ENCODE measurements at regions not wholly inside any gene's neighbourhood (a gene's known extent, or its start where the extent isn't known, plus 50 kb on each side); places are given as distances from the start of the nearest gene placed in this dataset.

DNA sequence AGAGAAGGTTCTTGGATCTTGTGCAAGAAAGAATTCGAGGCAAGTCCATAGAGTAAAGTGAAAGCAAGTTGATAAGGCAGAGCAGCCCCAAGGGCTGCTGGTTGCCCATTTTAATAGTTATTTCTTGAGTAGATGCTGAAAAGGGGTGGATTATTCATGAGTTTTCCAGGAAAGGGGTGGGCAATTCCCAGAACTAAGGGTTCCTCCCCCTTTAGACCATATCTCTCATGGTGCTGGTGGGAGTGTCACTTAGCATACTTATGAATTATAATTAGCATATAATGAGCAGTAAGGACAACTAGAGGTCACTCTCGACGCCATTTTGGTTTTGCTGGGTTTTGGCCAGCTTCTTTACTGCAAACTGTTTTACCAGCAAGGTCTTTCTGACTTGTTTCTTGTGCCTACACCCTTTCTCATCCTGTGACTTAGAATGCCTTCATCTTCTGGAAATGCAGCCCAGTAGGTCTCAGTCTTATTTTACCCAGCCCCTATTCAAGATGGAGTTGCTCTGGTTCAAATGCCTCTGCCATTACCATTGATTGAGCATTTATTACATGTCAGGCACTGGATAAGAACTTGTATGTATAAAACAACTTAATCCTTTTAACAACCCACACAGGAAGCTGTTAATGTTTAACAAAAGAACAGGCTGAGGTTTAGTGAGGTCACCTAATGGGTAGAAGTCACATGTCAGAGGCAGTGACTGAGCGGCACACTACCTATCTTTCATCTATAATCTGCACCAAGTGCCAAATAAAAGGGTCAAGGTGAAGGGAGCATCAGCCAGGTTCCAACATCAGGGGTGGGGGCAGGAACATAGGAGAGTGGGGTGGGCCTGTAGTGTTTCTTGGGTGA lies 250.9 kb downstream of the ICOS start:
- no peak for DNase-seq

DNA sequence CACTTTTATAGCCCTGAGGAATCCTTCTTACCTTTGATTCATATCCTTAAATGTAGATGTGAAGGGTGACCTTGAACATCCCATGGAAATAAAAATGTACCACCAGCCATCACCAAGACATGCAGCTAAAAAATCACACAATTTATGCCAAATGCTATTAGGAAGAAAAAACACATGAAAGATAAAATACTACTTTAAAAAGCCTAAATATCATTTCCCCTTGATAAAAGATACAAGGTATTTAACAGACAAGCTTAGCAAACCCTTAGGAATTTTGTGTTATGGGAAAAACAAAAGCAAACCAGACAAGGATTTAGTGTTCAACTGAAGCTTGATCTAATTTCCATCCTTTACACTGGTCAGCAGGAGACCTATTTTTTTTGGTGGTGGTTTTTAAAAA lies 255.0 kb downstream of the ICOS start:
- no peak for DNase-seq

- DNase-seq, result no peak
These were observed 258.9 kb downstream of the ICOS start for GRCh38 chr2:204195498-204195897.

DNA sequence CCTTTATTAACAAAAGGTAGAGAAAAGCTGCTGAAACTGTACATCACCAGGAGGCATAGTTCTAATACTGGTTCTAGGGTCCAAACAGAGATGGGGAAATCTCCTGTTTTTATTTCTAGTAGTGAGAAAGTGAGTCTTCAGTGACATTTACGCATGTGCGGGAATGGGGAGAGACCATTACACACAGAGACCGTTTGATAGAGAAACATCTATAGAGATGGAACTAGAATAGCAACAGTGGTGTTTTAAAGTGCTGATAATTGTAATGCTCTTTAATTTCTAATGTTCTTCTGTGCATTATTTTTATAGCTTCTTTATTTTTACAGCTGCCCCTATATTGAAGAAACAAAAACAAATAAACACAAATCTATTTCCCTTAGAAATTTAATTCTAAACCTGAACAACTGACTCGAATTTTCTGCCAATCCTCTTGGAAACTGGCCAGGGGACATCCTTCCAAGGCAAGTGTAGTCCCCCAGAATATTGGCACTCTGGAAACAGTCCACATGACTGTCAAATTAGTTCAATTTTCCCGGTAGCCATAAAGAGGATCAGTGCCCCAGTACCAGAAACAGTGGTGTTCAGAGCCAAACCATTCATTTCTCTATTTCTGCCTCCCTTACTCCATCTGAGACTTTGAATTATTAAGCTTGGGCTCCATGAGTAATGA lies 260.9 kb downstream of the ICOS start:
- DNase-seq, result no peak

DNA sequence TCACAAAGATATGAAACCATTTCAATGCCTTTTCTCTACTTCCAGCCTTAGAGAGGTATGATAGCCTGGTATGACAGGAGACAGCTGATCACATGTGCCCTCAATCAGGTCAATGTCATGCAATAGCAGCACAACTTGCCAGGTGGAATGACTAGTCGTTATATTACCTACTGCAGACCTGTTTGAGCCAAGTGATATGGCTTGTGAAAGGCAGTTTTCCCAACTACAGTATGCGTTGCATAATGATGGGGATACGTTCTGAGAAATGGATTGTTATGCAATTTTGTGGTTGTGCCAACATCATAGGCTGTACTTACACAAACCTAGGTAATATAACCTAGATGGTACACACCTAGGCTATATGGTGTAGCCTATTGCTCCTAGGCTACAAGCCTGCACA lies 262.8 kb downstream of the ICOS start:
- DNase-seq, result no peak

- no peak for DNase-seq
These were observed 264.9 kb downstream of the ICOS start for GRCh38 chr2:204201507-204201906.

DNA sequence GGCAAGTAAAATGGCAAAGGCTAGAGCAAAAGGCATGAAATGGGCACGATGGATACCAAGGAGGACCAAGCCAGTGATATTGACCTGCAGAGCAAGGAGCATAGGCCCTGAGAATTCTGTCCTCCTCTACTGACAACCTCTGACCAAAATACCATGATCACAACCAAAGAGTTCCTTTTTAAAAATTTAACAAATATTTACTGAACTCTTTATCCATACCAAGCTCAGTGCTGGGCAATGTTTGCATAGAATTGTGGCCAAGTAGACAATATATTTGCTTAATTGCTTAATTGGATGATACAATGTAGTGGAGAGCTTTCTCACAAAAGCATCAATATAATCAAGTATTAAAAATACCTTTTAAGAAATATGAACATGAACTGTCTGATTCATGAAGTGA lies 265.7 kb downstream of the ICOS start:
- no peak for DNase-seq

GRCh38 chr2:204203704-204204103 lies 267.1 kb downstream of the ICOS start:
- DNase-seq, result no peak

DNA sequence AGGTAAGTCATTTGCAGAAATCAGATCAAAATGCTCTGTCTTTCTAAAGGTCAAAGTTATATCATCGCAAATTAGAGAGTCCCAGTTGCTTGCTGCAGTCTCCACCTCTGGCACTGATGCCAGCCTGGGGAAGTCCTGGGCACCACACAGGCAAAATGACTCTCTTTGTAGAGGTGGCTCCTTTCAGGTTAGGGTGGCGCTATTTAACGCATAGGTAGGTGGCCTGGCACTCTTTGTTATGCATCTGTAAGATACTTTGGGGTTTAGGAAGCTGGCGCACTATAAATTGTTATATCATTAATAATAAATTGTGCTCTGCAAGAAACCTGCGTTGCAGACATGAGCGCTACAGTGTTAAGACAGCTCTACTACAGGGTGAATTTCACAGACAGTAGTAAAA lies 268.5 kb downstream of the ICOS start:
- DNase-seq, result no peak

DNA sequence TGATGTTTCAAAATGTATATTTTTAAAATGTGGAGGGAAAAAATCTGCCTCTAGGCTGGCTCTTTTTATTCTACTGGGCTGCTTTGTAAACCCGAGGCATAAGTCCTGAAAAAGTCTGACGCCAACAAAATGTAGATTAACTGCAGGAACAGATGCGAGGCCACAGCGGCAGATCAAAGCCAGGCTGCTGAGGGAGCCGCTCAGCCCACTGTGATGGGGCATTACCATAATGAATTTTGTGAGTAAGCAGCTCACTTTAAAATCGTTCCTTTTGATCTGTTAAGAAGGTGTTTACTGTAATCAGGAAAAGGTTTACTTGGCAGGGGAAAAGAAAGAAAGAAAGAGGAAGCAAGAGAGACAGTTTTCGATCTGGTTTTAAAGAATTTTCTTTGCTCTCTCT lies 269.0 kb downstream of the ICOS start:
- DNase-seq, result no peak

DNA sequence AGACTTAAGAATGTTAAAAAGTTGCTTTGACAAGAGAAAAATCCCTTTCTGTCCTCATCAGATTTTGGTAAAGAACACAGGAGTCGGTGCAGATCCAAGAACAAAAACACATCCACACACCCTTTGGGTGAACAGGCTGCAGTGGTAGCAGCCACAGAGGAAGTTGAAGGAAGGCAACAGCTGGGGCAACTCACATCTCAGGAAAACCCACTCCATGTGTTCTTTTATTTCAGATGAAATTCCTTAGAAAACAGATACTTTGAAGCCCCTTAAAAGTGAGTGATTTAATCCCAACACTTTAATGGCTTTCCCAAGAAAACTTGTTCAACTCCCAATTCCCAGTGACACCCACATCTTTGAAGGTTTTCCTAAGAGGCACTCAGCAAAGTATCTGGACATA lies 271.3 kb downstream of the ICOS start:
- DNase-seq, result no peak

DNA sequence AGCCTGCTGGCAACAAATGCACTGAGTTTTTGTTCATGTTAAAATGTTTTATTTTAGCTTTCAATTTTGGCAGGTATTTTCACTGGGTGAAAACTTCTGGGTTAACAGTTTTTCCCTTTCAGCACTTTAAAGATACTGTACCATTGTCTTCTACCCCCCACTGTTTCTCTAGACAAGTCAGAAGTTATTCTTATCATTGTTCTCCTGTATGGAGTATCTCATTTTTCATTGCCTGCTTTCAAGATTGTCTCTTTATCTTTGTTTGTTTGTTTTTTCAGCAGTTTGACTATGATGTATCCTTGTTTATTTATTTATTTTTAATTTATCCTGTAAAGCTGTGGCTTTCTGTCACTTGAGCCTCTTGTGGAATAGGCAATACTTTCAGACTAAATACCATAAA lies 277.0 kb downstream of the ICOS start:
- no peak for DNase-seq

DNA sequence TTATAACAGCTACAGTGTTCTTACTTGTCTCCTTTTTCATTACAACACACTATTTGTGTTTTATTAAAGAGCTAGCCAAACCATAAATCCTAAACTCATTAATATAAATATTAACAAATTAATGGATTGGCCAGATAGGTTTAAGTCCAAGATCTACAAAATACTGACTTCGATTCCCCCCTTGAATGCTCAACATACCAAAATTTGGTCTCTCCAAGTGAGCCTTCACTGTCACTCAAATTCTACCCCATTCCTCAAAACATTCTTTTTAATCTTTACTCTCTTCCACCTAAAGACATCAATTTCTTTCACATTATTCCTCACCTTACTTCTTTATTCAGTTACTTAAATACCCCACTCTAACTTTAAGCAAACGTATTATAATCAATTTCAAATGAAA lies 281.5 kb downstream of the ICOS start:
- no peak for DNase-seq

DNA sequence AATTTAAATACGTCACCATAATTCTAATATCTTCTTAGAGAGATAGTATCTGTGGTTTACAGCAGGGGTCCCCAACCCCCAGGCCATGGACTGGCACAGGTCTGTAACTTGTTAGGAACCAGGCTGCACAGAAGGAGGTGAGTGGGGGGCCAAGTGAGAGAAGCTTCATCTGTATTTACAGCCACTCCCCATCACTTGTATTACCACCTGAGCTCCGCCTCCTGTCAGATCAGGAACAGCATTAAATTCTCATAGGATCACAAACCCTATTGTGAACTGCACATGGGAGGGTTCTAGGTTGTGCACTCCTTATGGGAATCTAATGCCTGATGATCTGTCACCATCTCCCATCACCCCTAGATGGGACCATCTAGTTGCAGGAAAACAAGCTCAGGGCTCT lies 282.6 kb downstream of the ICOS start:
- DNase-seq, result no peak

DNA sequence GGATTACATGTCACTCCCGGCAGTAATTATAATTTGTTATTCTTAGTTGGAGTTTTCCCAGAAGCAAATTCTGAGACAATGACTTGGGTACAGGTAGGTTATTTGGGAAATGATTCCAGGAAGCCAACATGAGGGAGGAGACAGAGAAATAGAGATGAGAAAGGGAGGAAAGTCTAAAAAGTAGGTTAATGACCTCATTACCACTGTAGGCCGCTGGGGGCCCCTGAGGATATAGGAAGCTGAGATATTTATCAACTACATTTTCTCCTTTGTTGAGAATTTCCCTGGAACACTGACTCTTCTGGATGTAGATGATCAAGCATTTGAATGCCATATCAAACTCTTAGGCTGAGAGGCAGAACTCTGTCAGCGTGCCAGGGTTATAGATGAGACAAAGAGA lies 284.3 kb downstream of the ICOS start:
- no peak for DNase-seq

DNA sequence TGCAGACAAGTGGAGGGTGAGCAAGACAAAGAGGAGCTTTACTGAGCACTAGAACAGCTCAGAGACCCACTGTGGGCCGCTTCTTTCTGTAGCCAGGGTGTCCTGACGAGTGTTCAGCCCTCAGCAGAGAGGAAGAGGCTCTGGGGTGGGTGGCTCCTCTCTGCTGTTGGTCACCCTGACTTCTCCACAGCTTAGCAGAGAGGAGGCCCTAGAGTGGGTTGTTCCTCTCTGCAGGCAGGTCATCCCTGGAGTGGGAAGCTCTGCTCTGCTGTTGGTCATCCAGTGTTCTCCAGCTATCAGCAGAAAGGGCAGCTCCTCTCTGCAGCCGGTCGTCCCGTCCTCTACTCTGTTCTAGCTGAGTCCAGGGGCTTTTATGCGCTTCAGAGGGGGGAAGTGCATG lies 286.5 kb downstream of the ICOS start:
- no peak for DNase-seq

DNA sequence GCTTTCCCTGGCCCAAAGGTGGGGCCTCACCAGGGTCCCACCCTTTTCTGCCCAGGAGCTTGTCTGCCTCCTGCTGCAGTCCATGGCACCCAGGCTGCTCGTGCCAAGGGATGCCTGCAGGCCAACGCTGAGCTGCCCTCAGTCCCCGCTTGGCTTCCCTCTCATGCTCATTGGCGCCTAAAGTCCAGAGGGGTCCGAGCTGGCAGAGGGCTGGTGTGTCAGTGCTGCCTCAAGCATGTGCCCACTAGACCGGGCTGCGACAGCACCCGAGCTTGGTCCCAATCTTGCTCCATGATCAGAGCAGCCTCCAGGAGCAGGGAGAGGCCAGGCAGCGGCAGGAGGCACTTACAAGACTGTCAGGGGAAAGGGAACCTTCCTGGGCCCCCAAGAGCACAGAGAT lies 287.0 kb downstream of the ICOS start:
- DNase-seq, result no peak

- no peak for DNase-seq
These were observed 289.1 kb downstream of the ICOS start for GRCh38 chr2:204225671-204226073.

DNA sequence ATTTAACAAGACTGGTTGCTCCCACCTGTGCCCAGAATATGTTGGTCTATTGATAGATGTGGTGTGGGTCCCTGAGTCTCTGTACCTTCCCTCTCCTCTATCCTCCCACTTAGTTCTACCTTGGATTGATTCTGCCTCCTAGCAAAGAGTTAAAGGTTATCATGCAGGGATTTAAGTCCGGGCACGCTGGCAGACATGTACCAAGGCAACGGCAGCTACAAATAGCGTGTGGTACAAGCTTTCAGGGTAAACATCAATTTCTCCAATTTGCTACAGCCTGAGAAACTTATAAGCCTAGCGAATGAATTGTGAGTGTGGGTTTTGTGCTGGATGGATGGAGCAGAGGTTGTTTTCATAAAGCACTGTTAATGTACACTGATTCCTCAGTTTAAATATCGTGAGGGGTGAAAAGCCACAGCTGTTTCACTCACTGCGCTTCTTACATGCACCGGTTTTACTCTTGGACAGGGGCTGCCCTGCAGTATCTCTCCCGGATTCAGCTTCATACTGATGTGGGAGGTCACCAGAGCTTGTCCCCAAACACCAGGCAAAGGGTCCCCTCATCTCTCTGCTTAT lies 289.8 kb downstream of the ICOS start:
- DNase-seq, result no peak

DNA sequence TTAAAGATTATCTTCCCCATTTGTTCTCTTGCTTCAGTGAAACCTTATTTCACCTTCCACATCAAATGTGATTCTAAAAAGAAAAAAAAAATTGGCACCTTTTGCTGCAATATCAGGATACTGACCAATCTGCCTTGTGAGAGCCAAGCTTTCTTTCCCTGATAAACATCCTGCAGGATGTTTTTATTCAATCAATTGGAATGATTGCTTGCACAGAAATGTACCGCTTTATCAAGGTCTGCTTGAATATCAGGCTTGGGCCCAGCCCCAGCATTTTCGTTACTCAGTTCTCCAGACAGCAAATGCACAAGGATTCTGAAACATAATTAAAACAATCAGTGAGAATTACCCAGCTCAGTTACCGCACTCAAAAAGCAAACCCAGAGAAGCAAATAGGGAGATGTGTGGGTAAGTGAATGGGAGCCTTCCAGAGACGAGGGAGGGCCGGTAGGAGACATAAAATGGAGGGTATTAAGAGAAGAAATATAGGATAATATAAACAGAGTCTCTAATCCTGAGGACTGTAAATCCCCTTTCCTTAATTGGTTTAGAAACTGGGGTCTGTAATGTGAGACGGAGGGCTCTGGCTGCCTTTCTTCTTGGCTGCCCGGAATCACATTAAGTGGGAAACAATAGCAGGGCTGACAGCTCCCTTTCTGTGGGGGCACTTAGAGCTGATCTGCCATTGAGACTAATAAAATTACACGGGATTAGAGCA lies 291.8 kb downstream of the ICOS start:
- no peak for DNase-seq

DNA sequence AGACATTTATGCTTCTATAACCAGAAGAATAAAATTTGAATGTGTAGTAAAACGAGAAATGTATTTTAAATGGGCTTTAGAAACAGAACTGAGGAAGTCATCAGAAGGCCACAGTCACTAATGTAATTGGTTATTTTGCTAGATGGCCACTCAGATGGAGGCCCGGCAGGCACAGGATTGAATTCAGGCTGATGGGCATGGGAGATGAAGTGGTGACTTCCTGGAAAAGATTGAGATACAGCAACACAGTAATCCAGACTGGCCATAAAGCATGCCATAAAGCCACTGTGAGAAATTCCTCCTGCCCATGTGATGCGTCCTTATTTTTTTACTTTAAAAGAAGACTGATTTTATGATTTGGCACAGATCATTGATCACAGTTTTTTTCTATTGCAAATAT lies 297.7 kb downstream of the ICOS start:
- DNase-seq, result no peak

DNA sequence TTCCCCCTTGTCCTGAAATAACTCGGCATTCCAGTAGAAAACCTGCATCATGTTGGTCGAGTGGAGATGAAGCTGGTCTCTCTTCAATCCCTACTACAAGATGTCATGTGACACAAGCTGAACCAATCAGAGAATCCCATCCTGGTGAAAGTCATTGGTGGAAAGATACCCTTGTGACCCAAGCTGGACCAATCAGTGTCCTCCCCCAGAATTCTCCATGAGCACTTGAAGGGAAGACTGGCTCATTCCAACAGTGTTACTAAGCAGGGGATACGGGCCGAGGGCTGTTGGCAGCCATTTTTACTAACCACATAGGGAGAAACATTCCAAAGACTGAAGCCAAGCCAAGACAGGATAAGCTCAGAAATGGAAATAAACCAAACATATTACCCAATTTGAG lies 298.3 kb downstream of the ICOS start:
- no peak for DNase-seq

GRCh38 chr2:204237416-204237815 lies 300.9 kb downstream of the ICOS start:
- no peak for DNase-seq
